GM12865 (cell line): ENCODE measurements at regions not wholly inside any gene's neighbourhood (a gene's known extent, or its start where the extent isn't known, plus 50 kb on each side); places are given as distances from the start of the nearest gene placed in this dataset.

Experiments used
- DNase-seq: peaks from one replicate; pipeline ENCODE4 v3.0.0; 2010; ENCODE audit warnings: low read depth
- H3K4me3 ChIP-seq: 2 replicates; pipeline ENCODE4 v1.5.1; 2011; ENCODE audit warnings: mild to moderate bottlenecking, low read depth, low read length, control low read depth
- TF ChIP-seq, protein P1 (sequence below): IDR thresholded peaks from 2 replicates; pipeline ENCODE4 v1.5.1; 2011; ENCODE audit warnings: low read length, control low read depth, low read depth, inconsistent platforms; ENCODE audit not compliant: insufficient read depth; ENCODE audit errors: missing control alignments

- DNase-seq: no peak
- TF ChIP-seq, protein P1, sequence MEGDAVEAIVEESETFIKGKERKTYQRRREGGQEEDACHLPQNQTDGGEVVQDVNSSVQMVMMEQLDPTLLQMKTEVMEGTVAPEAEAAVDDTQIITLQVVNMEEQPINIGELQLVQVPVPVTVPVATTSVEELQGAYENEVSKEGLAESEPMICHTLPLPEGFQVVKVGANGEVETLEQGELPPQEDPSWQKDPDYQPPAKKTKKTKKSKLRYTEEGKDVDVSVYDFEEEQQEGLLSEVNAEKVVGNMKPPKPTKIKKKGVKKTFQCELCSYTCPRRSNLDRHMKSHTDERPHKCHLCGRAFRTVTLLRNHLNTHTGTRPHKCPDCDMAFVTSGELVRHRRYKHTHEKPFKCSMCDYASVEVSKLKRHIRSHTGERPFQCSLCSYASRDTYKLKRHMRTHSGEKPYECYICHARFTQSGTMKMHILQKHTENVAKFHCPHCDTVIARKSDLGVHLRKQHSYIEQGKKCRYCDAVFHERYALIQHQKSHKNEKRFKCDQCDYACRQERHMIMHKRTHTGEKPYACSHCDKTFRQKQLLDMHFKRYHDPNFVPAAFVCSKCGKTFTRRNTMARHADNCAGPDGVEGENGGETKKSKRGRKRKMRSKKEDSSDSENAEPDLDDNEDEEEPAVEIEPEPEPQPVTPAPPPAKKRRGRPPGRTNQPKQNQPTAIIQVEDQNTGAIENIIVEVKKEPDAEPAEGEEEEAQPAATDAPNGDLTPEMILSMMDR: no peak
- no peak overlapping the region for H3K4me3 ChIP-seq
Measured at GRCh38 chr5:126268697-126269315, 154.4 kb upstream of the GRAMD2B start.

GRCh38 chr5:126269511-126269910 lies 153.7 kb upstream of the GRAMD2B start:
- no peak overlapping the region for H3K4me3 ChIP-seq
- DNase-seq: no peak
- TF ChIP-seq, protein P1: no peak

- TF ChIP-seq, protein P1: no peak
- DNase-seq: no peak
- no peak overlapping the region for H3K4me3 ChIP-seq
Measured at GRCh38 chr5:126271141-126271540, 152.1 kb upstream of the GRAMD2B start.

DNA sequence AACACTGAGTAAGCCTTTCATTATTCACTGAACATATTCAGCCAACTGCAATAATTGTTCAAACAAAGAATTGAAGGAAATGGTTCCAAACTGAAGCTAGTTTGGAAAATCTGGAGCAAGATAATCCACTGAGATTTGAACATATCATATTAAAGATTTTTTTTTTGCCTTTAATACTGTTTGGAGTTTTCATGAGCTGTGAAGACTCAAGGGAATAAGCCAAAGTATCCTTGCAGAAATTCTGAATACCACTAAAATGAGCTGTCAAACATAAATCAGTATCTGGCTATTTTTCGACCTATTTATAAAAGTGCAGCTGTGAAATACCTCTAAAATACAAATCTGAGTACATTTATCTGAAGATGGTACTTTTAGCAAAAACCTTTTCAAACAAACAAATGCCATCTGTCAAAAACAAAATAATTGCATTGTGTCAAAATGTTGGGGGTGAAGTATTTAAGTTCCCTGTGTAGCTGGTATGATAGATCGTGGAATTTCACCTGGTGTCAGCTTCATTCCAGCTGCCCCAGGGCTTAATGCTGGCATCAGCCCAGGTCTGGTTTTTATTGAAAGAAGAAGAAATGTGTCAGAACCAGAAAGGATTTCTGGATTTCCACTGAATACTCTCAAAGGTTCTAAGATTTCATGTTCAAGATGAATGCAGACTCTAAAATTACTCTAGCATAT lies 149.0 kb upstream of the GRAMD2B start:
- TF ChIP-seq, protein P1: no peak
- no peak for DNase-seq
- H3K4me3 ChIP-seq: no peak overlapping the region

- TF ChIP-seq, protein P1: no peak
- H3K4me3 ChIP-seq: no peak overlapping the region
- no peak for DNase-seq
Measured at GRCh38 chr5:126274763-126275125, 148.5 kb upstream of the GRAMD2B start.

GRCh38 chr5:126277762-126278161 lies 145.4 kb upstream of the GRAMD2B start:
- no peak for DNase-seq
- TF ChIP-seq, protein P1: no peak

GRCh38 chr5:126280343-126280742 lies 142.9 kb upstream of the GRAMD2B start:
- TF ChIP-seq, protein P1: no peak
- H3K4me3 ChIP-seq: no peak overlapping the region
- no peak for DNase-seq

More at GRCh38 chr5:126277762-126278161, 145.4 kb upstream of the GRAMD2B start:
- no peak overlapping the region for H3K4me3 ChIP-seq
